Lung (tissue), 11 donors: ENCODE measurements at regions not wholly inside any gene's neighbourhood (a gene's known extent, or its start where the extent isn't known, plus 50 kb on each side); places are given as distances from the start of the nearest gene placed in this dataset.

Source experiments
- ATAC-seq: fragments of 200-7000 bp; cut with Tn5 transposase; one replicate; pipeline ENCODE4 v1.9.1; 2020; ENCODE audit warnings: moderate number of reproducible peaks; ENCODE audit not compliant: insufficient read depth, low FRiP score
- DNase-seq, 3 donors: peaks; one replicate each; pipeline ENCODE4 v3.0.0-alpha.2; 2013 to 2017
- H3K27ac ChIP-seq, 2 donors: one replicate each; pipeline ENCODE4 v1.5.1; 2013; ENCODE audit warnings: mild to moderate bottlenecking in 2 of 2, moderate library complexity in 2 of 2, control low read depth in 1 of 2, inconsistent platforms in 1 of 2, low read depth in 1 of 2, low read length in 1 of 2
- H3K27me3 ChIP-seq, 3 donors: one replicate each; pipeline ENCODE4 v1.5.1; 2013; ENCODE audit warnings: low read length in 2 of 3; ENCODE audit not compliant: control insufficient read depth in 3 of 3, insufficient read depth in 3 of 3
- H3K36me3 ChIP-seq, 4 donors: one replicate each; pipeline ENCODE4 v1.5.1; 2013; ENCODE audit warnings: low read length in 4 of 4, mild to moderate bottlenecking in 1 of 4, moderate library complexity in 1 of 4; ENCODE audit not compliant: control insufficient read depth in 4 of 4, insufficient read depth in 4 of 4
- H3K4me1 ChIP-seq, 5 donors: one replicate each; pipeline ENCODE4 v1.5.1; 2013; ENCODE audit warnings: low read length in 5 of 5, mild to moderate bottlenecking in 2 of 5, moderate library complexity in 1 of 5; ENCODE audit not compliant: control insufficient read depth in 5 of 5, insufficient read depth in 5 of 5
- H3K4me3 ChIP-seq: one replicate; pipeline ENCODE4 v1.5.1; 2013; ENCODE audit warnings: mild to moderate bottlenecking, control low read depth, moderate library complexity
- H3K9ac ChIP-seq, 2 donors: one replicate each; pipeline ENCODE4 v1.5.1; 2013; ENCODE audit warnings: low read length in 2 of 2, control low read depth in 1 of 2; ENCODE audit not compliant: insufficient read depth in 1 of 2
- H3K9me3 ChIP-seq, 4 donors: one replicate each; pipeline ENCODE4 v1.5.1; 2013; ENCODE audit warnings: low read length in 3 of 4, mild to moderate bottlenecking in 1 of 4, moderate library complexity in 1 of 4; ENCODE audit not compliant: control insufficient read depth in 4 of 4, insufficient read depth in 3 of 4
- CTCF ChIP-seq: IDR thresholded peaks from 2 replicates; pipeline ENCODE4 v1.5.1; 2012; ENCODE audit warnings: mild to moderate bottlenecking; ENCODE audit errors: control extremely low read depth, extremely low read depth
- WGBS, 2 donors: extraction: QIAGEN DNeasy Blood & Tissue Kit; methylation state at CpG; one replicate each; pipeline ENCODE4 v1.1.7; 2013; 5-methylcytosine and 5-hydroxymethylcytosine counted together
- donor health status: control.
- donor health status: control.
- donor health status: Bipolar disorder and iron deficiency.
- donor health status: healthy.
- donor health status: DM: yes; HTN: yes; CAD: no.

- Histone ChIP-seq H3K27me3 (no peaks in the 10 kb centered on the region), H3K36me3 (no peaks in the 10 kb centered on the region), H3K27ac (no peak overlapping the region), H3K4me3 (no peak overlapping the region), H3K9me3 (no peaks in the 10 kb centered on the region), H3K9ac (no peak overlapping the region), H3K4me1 (peaks cover 0 to 22% (median 3%) of the 10 kb centered on the region in 5 donors)
- no peak for ATAC-seq
- TF ChIP-seq CTCF = no peak
- no peak for DNase-seq
Observed at GRCh38 chr7:79782906-79783305, 329.4 kb upstream of the MAGI2 start.

- TF ChIP-seq CTCF = no peak
- ATAC-seq (no peak), DNase-seq (peak in 1 of 3 donors; percentile 66)
- peaks cover 0 to 17% (median 3%) of the 10 kb centered on the region in 5 donors for H3K4me1 ChIP-seq
- H3K9me3 ChIP-seq = no peaks in the 10 kb centered on the region
- WGBS, 2 donors = 64 to 82% methylated on average over 3 of the region's 3 CpGs
- no peak overlapping the region for H3K4me3 ChIP-seq
- H3K27ac ChIP-seq = no peak overlapping the region
- no peaks in the 10 kb centered on the region for H3K36me3 ChIP-seq
- no peaks in the 10 kb centered on the region for H3K27me3 ChIP-seq
- H3K9ac ChIP-seq = no peak overlapping the region
Observed at GRCh38 chr7:79782256-79782655, 328.8 kb upstream of the MAGI2 start.

GRCh38 chr7:79781716-79782115, 328.2 kb upstream of the MAGI2 start:
- no peak for TF ChIP-seq CTCF
- no peaks in the 10 kb centered on the region for H3K9me3 ChIP-seq
- H3K27ac ChIP-seq = no peak overlapping the region
- H3K4me1 ChIP-seq = peaks cover 0 to 12% (median 3%) of the 10 kb centered on the region in 5 donors
- no peak overlapping the region for H3K9ac ChIP-seq
- 40 to 78% methylated on average over 4 of the region's 4 CpGs for WGBS, 2 donors
- no peaks in the 10 kb centered on the region for H3K36me3 ChIP-seq
- ATAC-seq = no peak
- peak; percentile 31 to 89 (median 84) for DNase-seq
- no peaks in the 10 kb centered on the region for H3K27me3 ChIP-seq
- H3K4me3 ChIP-seq = no peak overlapping the region
